ENCODE measurements at regions not wholly inside any gene's neighbourhood (a gene's known extent, or its start where the extent isn't known, plus 50 kb on each side); places are given as distances from the start of the nearest gene placed in this dataset.

DNA sequence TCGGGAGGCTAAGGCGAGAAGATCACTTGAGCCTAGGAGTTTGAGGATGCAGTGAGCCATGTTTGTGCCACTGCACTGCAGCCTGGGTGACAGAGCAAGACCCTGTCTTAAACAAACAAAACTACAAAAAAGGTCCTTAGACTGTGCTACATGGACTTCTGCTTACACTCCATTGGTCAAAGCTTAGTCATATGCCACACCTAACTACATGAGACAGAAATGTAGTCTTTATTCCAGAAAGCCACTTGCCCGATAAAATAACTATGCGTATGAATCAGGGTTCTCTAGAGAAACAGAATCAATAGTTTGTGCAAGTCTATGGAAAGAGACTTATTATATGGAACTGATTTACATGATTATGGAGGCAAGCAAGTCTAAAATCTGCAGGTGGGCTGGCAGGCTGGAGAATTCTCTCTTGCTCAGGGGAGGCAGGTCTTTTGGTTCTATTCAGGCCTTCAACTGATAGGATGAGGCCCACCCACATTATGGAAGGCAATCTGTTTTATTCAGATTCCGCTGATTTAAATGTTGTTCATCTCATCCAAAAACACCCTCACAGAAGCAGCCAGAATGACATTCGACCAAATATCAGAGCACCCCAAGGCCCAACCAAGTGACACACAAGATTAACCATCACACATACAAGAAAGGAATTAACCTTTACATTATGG, 114.4 kb upstream of the SIX2 start:
- ChIA-PET POLR2A (no interaction called here), CTCF (no interaction called here)
- no peak for DNase-seq (ENCODE audit: extremely low spot score)
- no peak for TF ChIP-seq ELF4 (IDR thresholded peaks at IDR 0.05)
- TF ChIP-seq FOXK2 (IDR thresholded peaks at IDR 0.05), result no peak
- TF ChIP-seq HDGF (IDR thresholded peaks at IDR 0.05; ENCODE audit: borderline replicate concordance), result no peak
- no peak for TF ChIP-seq SUZ12 (IDR thresholded peaks at IDR 0.05)
- TF ChIP-seq ARNT (IDR thresholded peaks at IDR 0.05), result no peak
- no peak for TF ChIP-seq ZNF384 (IDR thresholded peaks at IDR 0.05)
- TF ChIP-seq CTBP1 (IDR thresholded peaks at IDR 0.05; ENCODE audit: borderline replicate concordance), result no peak
- TF ChIP-seq TARDBP (IDR thresholded peaks at IDR 0.05), result no peak
- no peak for TF ChIP-seq LEF1 (IDR thresholded peaks at IDR 0.05; ENCODE audit: borderline replicate concordance)
- no peak for TF ChIP-seq SP1 (IDR thresholded peaks at IDR 0.05)
- no peak for TF ChIP-seq FOXM1 (IDR thresholded peaks at IDR 0.05; ENCODE audit: borderline replicate concordance)
- no peak for TF ChIP-seq L3MBTL2 (conservative IDR thresholded peaks at IDR 0.05)
- TF ChIP-seq FOXA1 (IDR thresholded peaks at IDR 0.05), result no peak

DNA sequence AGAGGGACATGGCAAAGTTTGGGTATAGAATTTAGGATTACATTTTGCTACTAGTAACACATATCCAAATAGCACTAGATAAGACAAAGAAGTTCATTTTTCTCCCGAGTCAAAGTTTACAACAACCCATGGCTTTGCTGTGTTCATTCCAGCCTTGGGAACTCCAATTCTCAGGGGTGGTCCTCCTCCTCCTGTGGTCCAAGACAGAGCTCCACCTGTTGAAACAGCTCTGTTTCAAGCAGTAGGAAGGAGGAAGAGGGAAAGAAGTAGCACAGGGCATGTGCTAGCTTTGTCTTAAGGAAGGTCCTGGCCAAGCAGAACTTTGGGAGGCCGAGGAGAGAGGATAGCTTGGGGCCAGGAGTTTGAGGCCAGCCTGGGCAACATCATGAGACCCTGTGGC, 113.8 kb upstream of the SIX2 start:
- CTCF ChIA-PET, result no interaction called here
- TF ChIP-seq CTBP1 (IDR thresholded peaks at IDR 0.05; ENCODE audit: borderline replicate concordance) (no peak), ELF4 (IDR thresholded peaks at IDR 0.05) (no peak), PKNOX1 (IDR thresholded peaks at IDR 0.05) (no peak)
- DNase-seq (ENCODE audit: extremely low spot score), result no peak
- POLR2A ChIA-PET, result no interaction called here

GRCh38 chr2:45121236-45121927, 112.1 kb upstream of the SIX2 start:
- TF ChIP-seq TARDBP (IDR thresholded peaks at IDR 0.05) (no peak), CTBP1 (IDR thresholded peaks at IDR 0.05; ENCODE audit: borderline replicate concordance) (no peak), SP1 (IDR thresholded peaks at IDR 0.05) (no peak), BHLHE40 (IDR thresholded peaks at IDR 0.05; ENCODE audit: borderline replicate concordance) (no peak), L3MBTL2 (conservative IDR thresholded peaks at IDR 0.05) (no peak), PKNOX1 (IDR thresholded peaks at IDR 0.05) (no peak), FOXK2 (IDR thresholded peaks at IDR 0.05) (no peak), LEF1 (IDR thresholded peaks at IDR 0.05; ENCODE audit: borderline replicate concordance) (no peak), ZNF384 (IDR thresholded peaks at IDR 0.05) (no peak), NFRKB (IDR thresholded peaks at IDR 0.05) (no peak), SUZ12 (IDR thresholded peaks at IDR 0.05) (no peak), FOXM1 (IDR thresholded peaks at IDR 0.05; ENCODE audit: borderline replicate concordance) (no peak), HDGF (IDR thresholded peaks at IDR 0.05; ENCODE audit: borderline replicate concordance) (no peak), ARNT (IDR thresholded peaks at IDR 0.05) (no peak), FOXA1 (IDR thresholded peaks at IDR 0.05) (no peak), ELF4 (IDR thresholded peaks at IDR 0.05) (no peak)
- ChIA-PET CTCF (no interaction called here), POLR2A (no interaction called here)
- no peak for DNase-seq (ENCODE audit: extremely low spot score)

DNA sequence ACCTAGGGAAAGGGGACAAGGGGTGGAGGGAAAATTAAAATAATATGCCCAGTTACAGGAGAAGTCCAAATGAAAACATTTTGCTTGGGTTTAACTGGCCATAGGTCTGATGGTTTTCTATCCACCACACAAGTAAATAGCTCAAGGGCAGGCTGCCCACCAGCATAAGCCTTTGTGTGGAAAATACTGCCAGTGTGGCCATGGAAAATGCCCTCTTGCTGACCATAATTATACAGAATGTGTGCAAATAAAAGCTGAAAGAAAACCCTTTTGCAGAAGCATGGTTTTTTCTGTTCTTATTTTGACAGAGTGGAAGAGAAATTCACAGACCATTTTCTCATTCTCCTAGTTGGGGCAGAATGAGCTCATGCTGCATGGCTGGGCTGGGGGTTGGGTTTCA, 111.3 kb upstream of the SIX2 start:
- CTCF ChIA-PET, result interaction anchor here (0.9 to 1.8 kb wide), 2 partner anchors 8 to 53 kb away, joined by 3 to 6 read pairs; no protein-coding TSS in a partner anchor
- no peak for TF ChIP-seq TARDBP (IDR thresholded peaks at IDR 0.05)
- DNase-seq (ENCODE audit: extremely low spot score), result no peak
- POLR2A ChIA-PET, result no interaction called here

- TF ChIP-seq L3MBTL2 (conservative IDR thresholded peaks at IDR 0.05), result no peak
- no peak for TF ChIP-seq BHLHE40 (IDR thresholded peaks at IDR 0.05; ENCODE audit: borderline replicate concordance)
- no peak for TF ChIP-seq HDGF (IDR thresholded peaks at IDR 0.05; ENCODE audit: borderline replicate concordance)
- TF ChIP-seq ARNT (IDR thresholded peaks at IDR 0.05), result no peak
- TF ChIP-seq FOXM1 (IDR thresholded peaks at IDR 0.05; ENCODE audit: borderline replicate concordance), result no peak
- no peak for TF ChIP-seq ELF4 (IDR thresholded peaks at IDR 0.05)
- no peak for TF ChIP-seq PKNOX1 (IDR thresholded peaks at IDR 0.05)
- no peak for TF ChIP-seq TARDBP (IDR thresholded peaks at IDR 0.05)
- no peak for TF ChIP-seq FOXA1 (IDR thresholded peaks at IDR 0.05)
- no peak for TF ChIP-seq ZNF384 (IDR thresholded peaks at IDR 0.05)
- TF ChIP-seq SP1 (IDR thresholded peaks at IDR 0.05), result no peak
- no peak for TF ChIP-seq NFRKB (IDR thresholded peaks at IDR 0.05)
- no peak for TF ChIP-seq CTBP1 (IDR thresholded peaks at IDR 0.05; ENCODE audit: borderline replicate concordance)
- no peak for TF ChIP-seq LEF1 (IDR thresholded peaks at IDR 0.05; ENCODE audit: borderline replicate concordance)
- TF ChIP-seq FOXK2 (IDR thresholded peaks at IDR 0.05), result no peak
- no peak for TF ChIP-seq SUZ12 (IDR thresholded peaks at IDR 0.05)
- POLR2A ChIA-PET, result no interaction called here
- DNase-seq (ENCODE audit: extremely low spot score), result no peak
- CTCF ChIA-PET, result interaction anchor here (0.9 to 1.8 kb wide), 2 partner anchors 9 to 54 kb away, joined by 3 to 6 read pairs; no protein-coding TSS in a partner anchor
These were observed 110.6 kb upstream of the SIX2 start for GRCh38 chr2:45119855-45120254.

GRCh38 chr2:45119038-45119437, 109.8 kb upstream of the SIX2 start:
- no peak for TF ChIP-seq FOXA1 (IDR thresholded peaks at IDR 0.05)
- no peak for TF ChIP-seq CTBP1 (IDR thresholded peaks at IDR 0.05; ENCODE audit: borderline replicate concordance)
- TF ChIP-seq NFRKB (IDR thresholded peaks at IDR 0.05), result no peak
- no peak for DNase-seq (ENCODE audit: extremely low spot score)
- ChIA-PET POLR2A (no interaction called here), CTCF (interaction anchor here (1.8 kb wide), 1 partner anchor 9 kb away, joined by 6 read pairs; no protein-coding TSS in a partner anchor)
